Fibroblast of lung (primary cell): ENCODE measurements at regions not wholly inside any gene's neighbourhood (a gene's known extent, or its start where the extent isn't known, plus 50 kb on each side); places are given as distances from the start of the nearest gene placed in this dataset.

ENCODE experiments used
- CTCF ChIP-seq, 2 donors: IDR thresholded peaks in 1 of 2; conservative IDR thresholded peaks in 1 of 2; 1 replicate in 1 of 2; 2 replicates in 1 of 2; pipeline ENCODE4 v1.5.1; 2011 to 2012; ENCODE audit warnings: low read length in 2 of 2, control low read depth in 1 of 2, inconsistent platforms in 1 of 2, low read depth in 1 of 2, mild to moderate bottlenecking in 1 of 2
- EZH2 ChIP-seq: IDR thresholded peaks from 2 replicates; pipeline ENCODE4 v1.5.1; 2012; ENCODE audit warnings: low read length, control low read depth, mild to moderate bottlenecking; ENCODE audit errors: missing control alignments

GRCh38 chr5:36407396-36407795, 105.7 kb upstream of the RANBP3L start:
- TF ChIP-seq EZH2 (no peak), CTCF (conservative IDR thresholded peaks at IDR 0.05 in 1 of 2, IDR thresholded peaks at IDR 0.05 in 1 of 2; ENCODE audit: low read depth in 1 of 2, low read length in 2 of 2) (no peak)
